A673 (cell line): ENCODE measurements at regions not wholly inside any gene's neighbourhood (a gene's known extent, or its start where the extent isn't known, plus 50 kb on each side); places are given as distances from the start of the nearest gene placed in this dataset.

Experiments used
- BruUV-seq: library from RNA; stranded (reverse); fragments of 400-500 nt; replicated peaks from 2 replicates; lab custom pipeline; 2021; lab: Mats Ljungman, UMichigan
- CTCF ChIA-PET: fragments of 300-600 bp; sonication (Branson Sonifier 250); formaldehyde crosslinking; loops from one replicate; lab custom pipeline; 2022; ENCODE audit warnings: antibody characterized with exemption; lab: Charles Lee
- POLR2A ChIA-PET: fragments of 300-600 bp; sonication (Branson Sonifier 250); formaldehyde crosslinking; loops from one replicate; lab custom pipeline; 2022; ENCODE audit warnings: antibody characterized with exemption; ENCODE audit not compliant: low non-redundant PET; lab: Charles Lee
- DNase-seq: peaks from one replicate; pipeline ENCODE4 v3.0.0-alpha.2; 2015; ENCODE audit warnings: low spot score
- H3K27ac ChIP-seq: fragments of 200-600 bp; sonication (generic); 2 replicates; pipeline ENCODE4 v1.5.1; 2016; ENCODE audit warnings: mixed run types, low read depth, mild to moderate bottlenecking, mixed read lengths, antibody characterized with exemption, low read length; ENCODE audit not compliant: poor library complexity, severe bottlenecking
- H3K27me3 ChIP-seq: fragments of 200-600 bp; sonication (generic); replicated peaks from 2 replicates; pipeline ENCODE4 v1.6.1; 2017; ENCODE audit warnings: mixed run types, low read depth, mild to moderate bottlenecking, mixed read lengths, antibody characterized with exemption, low read length; ENCODE audit not compliant: insufficient read depth, poor library complexity
- H3K36me3 ChIP-seq: fragments of 200-600 bp; sonication (generic); 2 replicates; pipeline ENCODE4 v1.6.1; 2016; ENCODE audit warnings: mixed run types, mild to moderate bottlenecking, mixed read lengths, antibody characterized with exemption, low read length; ENCODE audit not compliant: insufficient read depth, poor library complexity, severe bottlenecking
- H3K4me1 ChIP-seq: fragments of 200-600 bp; sonication (generic); 2 replicates; pipeline ENCODE4 v1.6.1; 2017; ENCODE audit warnings: mixed run types, mild to moderate bottlenecking, mixed read lengths, antibody characterized with exemption, low read length; ENCODE audit not compliant: insufficient read depth, poor library complexity, severe bottlenecking
- H3K4me3 ChIP-seq: fragments of 200-600 bp; sonication (generic); 2 replicates; pipeline ENCODE4 v1.5.1; 2016; ENCODE audit warnings: low read depth, mixed run types, mild to moderate bottlenecking, mixed read lengths, low read length; ENCODE audit not compliant: poor library complexity, severe bottlenecking
- H3K9me3 ChIP-seq: fragments of 200-600 bp; sonication (generic); 2 replicates; pipeline ENCODE4 v1.6.1; 2016; ENCODE audit warnings: mixed run types, low read depth, mild to moderate bottlenecking, mixed read lengths, antibody characterized with exemption, low read length; ENCODE audit not compliant: poor library complexity, severe bottlenecking
- CTCF ChIP-seq: fragments of 300-800, 200-600 bp; sonication (generic); conservative IDR thresholded peaks from 2 replicates; pipeline ENCODE4 v1.5.1; 2017; ENCODE audit warnings: low read depth, mild to moderate bottlenecking, antibody characterized with exemption, low read length, moderate library complexity, mixed read lengths
- EZH2 ChIP-seq: fragments of 200-600 bp; sonication (generic); IDR thresholded peaks from 2 replicates; pipeline ENCODE4 v1.6.1; 2017; ENCODE audit warnings: borderline replicate concordance, low read depth, mild to moderate bottlenecking, mixed read lengths, antibody characterized with exemption, low read length; ENCODE audit not compliant: poor library complexity, severe bottlenecking
- intact Hi-C: fragments of 100-400 bp; cut with micrococcal nuclease; formaldehyde crosslinking; loops from one replicate; pipeline ENCODE4 v1.10.0; 2022; ENCODE audit not compliant: unreplicated experiment

GRCh38 chr9:108281696-108282095 is 574.1 kb downstream of the ACTL7B start:
- intact Hi-C loops, result no loop called here

GRCh38 chr9:108278341-108278740 is 577.4 kb downstream of the ACTL7B start:
- CTCF ChIA-PET, result no interaction called here
- intact Hi-C loops, result loop anchor here (10.0 kb wide), 1 partner anchor 476 kb away; no protein-coding TSS in a partner anchor
- POLR2A ChIA-PET, result no interaction called here

More at GRCh38 chr9:108281696-108282095, 574.1 kb downstream of the ACTL7B start:
- no peak for DNase-seq
- Histone ChIP-seq H3K27ac (no peak overlapping the region), H3K9me3 (peaks cover 4% of the 10 kb centered on the region), H3K27me3 (no peaks in the 10 kb centered on the region), H3K4me1 (no peaks in the 10 kb centered on the region), H3K36me3 (no peaks in the 10 kb centered on the region), H3K4me3 (no peak overlapping the region)
- TF ChIP-seq EZH2 (no peak), CTCF (no peak)
- ChIA-PET CTCF (no interaction called here), POLR2A (no interaction called here)
- no TSS peak for BruUV-seq

GRCh38 chr9:108277216-108277615 is 578.6 kb downstream of the ACTL7B start:
- H3K36me3 ChIP-seq, result no peaks in the 10 kb centered on the region
- no peak for DNase-seq
- H3K27me3 ChIP-seq, result no peaks in the 10 kb centered on the region
- no peak overlapping the region for H3K27ac ChIP-seq
- intact Hi-C loops, result loop anchor here (10.0 kb wide), 1 partner anchor 478 kb away; no protein-coding TSS in a partner anchor
- ChIA-PET POLR2A (no interaction called here), CTCF (no interaction called here)
- no peak overlapping the region for H3K4me3 ChIP-seq
- no peaks in the 10 kb centered on the region for H3K9me3 ChIP-seq
- no peak for TF ChIP-seq CTCF
- no peak for TF ChIP-seq EZH2
- H3K4me1 ChIP-seq, result no peaks in the 10 kb centered on the region
- BruUV-seq, result no TSS peak

More at GRCh38 chr9:108278341-108278740, 577.4 kb downstream of the ACTL7B start:
- H3K4me3 ChIP-seq, result no peak overlapping the region
- BruUV-seq, result no TSS peak
- no peaks in the 10 kb centered on the region for H3K36me3 ChIP-seq
- no peaks in the 10 kb centered on the region for H3K4me1 ChIP-seq
- DNase-seq, result no peak
- no peak overlapping the region for H3K27ac ChIP-seq
- TF ChIP-seq CTCF (no peak), EZH2 (no peak)
- peaks cover under 1% of the 10 kb centered on the region for H3K9me3 ChIP-seq
- no peaks in the 10 kb centered on the region for H3K27me3 ChIP-seq
